Stimulated activated CD4-positive, alpha-beta T cell treated with anti-CD3 and anti-CD28 coated beads, Interleukin-12 subunit alpha, Interleukin-12 subunit beta, amount 100 ng/mL, for 24 hours (primary cell): ENCODE measurements at regions not wholly inside any gene's neighbourhood (a gene's known extent, or its start where the extent isn't known, plus 50 kb on each side); places are given as distances from the start of the nearest gene placed in this dataset.
"Not testable (repeated sequence)": the region's sequence is repeated elsewhere in the genome, so short reads cannot be mapped to it uniquely, and the experiment has no call there.

Source experiments
- DNase-seq, 2 experiments: peaks; one replicate each; pipeline ENCODE4 v3.0.0-alpha.2; 2020; ENCODE audit warnings: low read depth in 2 of 2

DNA sequence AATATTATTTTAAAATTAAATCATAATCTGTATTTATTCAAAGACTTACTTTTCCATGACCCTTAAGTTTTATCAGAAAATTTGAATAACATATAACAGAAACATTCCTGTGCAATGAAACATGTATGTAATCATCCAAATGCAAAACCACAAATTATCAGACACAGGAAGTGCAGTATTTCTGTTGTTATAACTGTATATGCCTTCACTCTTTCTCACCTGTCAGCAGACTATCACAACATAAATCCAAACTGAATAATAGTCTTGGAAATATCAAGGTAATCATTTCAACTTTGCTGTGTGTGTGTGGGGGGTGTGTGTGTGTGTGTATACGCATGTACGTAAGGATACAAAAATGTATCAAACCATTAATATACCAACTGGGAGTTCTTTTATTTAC is 285.9 kb downstream of the SLC7A11 start:
- DNase-seq: no peak

DNA sequence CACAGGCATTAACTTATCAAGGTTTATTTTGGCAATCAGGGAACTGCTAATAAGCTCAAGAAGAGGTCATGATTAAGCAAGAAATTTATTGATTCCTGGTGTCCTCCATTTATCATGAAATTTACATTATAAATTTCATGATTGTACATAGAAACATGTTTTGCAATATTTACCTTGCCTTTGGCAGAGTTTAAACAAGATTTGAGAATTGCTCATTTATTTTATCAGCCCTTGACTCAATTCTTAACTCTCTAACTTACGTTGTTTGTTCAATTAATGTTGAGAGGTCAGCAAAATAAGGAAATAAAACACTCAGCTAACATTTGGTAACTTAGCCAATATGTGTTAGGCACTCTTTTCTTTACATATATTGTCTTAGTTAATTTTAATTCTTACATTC is 286.6 kb downstream of the SLC7A11 start:
- no peak for DNase-seq

DNA sequence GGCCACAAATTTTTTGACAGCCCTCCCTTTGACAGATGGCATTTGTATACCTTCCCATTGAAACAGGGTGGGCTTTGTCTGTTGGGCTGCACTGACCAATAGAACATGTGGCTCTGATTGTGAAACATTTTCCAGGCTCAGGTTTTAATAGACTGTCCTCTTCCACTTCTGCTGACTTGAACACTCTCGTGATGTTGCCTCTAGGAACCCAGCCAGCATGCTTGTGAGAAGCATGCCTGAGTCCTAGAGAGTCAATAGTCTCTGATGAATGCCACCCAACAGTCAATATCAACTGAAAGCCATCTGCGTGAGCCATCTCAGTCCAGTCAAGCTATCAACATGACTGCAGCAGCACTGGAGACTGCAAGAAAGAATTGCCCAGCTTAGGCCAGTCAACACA is 290.0 kb downstream of the SLC7A11 start:
- no peak for DNase-seq

DNA sequence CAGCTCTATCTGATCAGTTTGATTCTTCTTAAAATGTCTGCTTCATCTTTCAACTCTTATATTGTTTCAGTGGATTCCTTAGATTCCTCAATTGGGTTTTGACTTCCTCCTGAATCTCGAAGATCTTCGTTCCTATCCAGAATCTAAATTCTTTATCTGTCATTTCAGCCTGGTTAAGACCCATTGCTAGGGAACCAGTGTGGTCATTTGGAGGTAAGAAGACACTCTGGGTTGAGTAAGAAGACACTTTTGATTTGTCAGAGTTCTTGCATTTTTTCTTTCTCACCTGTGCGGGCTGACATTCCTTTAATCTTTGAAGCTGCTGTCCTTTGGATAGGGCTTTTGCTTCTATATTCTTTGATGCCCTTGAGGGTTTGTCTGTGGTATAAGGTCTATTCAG is 291.9 kb downstream of the SLC7A11 start:
- DNase-seq: no peak

DNA sequence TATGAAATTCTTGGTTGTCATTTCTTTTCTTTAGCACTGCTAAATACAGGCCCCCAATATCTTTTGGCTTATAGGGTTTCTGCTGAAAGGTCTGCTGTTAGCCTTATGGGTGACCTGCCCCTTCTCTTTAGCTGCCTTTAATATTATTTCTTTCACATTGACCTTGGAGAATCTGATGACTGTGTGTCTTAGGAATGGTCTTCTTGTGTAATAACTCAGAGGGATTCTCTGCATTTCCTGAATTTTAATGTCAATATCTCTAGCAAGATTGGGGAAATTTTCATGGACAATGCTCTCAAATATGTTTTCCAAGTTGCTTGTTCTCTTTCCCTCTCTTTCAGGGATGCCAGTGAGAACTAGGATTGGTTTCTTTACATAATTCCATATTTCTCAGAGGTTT is 292.4 kb downstream of the SLC7A11 start:
- DNase-seq: no peak

DNA sequence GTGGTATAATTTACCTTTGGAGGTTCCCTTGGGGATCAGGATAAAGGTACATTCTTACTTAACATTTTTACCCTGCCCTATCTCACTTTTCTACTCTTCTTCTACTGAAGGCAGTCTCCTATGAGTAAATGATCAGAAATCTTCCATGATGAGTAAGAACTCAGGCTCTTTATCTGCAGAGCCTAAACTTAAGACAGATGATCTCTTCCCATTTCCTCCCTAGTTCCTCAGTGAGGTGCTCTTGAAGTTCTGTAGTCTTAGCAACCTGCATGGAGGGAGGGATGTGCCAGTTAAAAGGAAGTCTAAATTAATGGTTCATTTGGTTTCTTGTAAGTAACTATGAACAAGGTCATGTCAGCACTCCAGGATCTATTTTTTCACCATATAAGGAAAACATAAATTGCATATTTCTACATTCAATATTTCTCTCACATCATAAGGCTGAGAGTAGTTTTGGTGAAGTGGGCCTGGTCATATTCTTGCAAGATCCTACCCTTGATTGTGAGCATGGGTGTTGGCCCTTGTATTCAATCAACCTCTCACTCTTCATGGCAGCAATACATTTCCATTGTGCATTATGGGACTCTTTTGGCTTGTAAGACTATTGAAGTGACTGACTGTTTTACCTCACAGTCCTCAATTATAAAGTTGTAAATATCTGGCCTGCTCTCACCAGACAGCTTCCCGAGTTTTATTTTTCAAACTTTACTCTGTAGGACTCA is 295.5 kb downstream of the SLC7A11 start:
- DNase-seq: no peak

DNA sequence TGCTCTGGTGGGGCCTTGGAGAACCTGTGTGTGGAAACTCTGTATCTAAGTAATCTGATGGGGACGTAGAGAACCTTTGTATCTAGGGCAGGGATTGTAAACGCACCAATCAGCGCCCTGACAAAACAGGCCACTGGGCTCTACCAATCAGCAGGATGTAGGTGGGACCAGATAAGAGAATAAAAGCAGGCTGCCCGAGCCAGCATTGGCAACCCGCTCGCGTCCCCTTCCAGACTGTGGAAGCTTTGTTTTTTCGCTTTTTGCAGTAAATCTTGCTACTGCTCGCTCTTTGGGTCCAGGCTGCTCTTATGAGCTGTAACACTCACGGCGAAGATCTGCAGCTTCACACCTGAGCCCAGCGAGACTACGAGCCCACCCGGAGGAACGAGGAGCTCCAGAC is 299.3 kb downstream of the SLC7A11 start:
- not testable (repeated sequence) for DNase-seq

DNA sequence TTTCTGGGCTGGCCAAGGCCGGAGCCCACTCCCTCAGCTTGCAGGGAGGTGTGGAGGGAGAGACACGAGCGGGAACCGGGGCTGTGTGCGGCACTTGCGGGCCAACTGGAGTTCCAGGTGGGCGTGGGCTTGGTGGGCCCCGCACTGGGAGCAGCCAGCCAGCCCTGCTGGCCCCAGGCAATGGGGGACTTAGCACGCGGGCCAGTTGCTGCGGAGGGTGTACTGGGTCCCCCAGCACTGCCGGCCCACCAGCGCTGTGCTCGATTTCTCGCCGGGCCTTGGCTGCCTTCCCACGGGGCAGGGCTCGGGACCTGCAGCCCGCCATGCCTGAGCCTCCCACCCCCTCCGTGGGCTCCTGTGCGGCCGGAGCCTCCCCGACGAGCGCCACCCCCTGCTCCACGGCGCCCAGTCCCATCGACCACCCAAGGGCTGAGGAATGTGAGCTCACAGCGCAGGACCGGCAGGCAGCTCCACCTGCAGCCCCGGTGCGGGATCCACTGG is 300.1 kb downstream of the SLC7A11 start:
- DNase-seq: not testable (repeated sequence)

DNA sequence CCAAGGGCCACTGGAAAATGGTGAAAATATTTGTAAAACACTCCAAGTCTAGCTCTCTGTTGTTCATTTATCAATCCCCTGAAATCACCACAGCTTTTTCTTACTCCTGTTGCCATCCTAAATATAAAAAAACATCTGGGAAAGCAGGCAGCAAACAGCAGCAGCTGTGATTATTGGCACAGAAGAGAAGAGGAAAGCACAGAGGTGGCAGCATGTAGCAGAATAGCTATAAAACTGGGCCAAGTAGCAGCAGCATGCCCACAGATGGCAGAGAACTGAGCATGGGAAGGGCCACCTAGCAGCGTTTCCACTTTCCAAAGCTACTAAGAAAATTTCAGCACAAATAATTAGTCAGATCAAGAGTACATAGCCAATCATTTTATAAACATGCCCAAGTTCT is 307.2 kb downstream of the SLC7A11 start:
- no peak for DNase-seq

DNA sequence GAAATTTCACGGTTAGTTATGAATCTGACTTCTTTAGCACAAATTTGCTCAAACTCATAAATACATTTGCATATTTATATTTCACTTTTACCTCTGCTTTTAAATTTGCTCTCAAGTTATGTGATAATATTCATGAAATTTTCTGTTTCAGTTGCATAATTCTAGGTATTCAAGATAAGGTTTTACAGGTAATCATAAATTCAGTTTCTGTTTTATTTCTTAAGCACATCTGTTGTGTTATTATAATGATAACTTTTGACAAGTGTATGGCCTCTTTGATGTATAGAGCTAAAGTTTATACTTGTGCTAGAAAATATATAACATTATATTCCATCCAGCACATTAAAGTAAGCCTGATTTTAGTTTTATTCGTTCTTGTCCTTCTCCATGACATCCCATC is 308.1 kb downstream of the SLC7A11 start:
- DNase-seq: no peak

DNA sequence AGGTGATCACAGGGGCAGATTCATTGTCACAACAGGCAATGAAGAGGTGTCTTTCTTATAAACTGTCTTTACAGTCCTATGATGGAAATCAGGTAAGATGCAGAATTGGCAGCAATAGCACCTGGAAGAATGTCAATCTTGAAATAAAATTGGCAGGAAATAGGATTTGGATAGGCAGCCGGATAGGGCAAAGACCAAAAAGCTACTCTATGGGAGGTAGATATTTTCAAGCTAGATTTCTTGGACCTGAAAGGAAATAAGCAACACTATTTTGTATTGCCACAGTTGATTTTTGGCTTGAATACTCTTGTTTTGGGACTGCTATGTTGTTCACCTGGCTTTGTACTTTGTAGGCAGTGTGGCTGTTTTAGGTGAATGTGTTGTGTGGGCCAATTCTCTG is 314.2 kb downstream of the SLC7A11 start:
- no peak for DNase-seq

DNA sequence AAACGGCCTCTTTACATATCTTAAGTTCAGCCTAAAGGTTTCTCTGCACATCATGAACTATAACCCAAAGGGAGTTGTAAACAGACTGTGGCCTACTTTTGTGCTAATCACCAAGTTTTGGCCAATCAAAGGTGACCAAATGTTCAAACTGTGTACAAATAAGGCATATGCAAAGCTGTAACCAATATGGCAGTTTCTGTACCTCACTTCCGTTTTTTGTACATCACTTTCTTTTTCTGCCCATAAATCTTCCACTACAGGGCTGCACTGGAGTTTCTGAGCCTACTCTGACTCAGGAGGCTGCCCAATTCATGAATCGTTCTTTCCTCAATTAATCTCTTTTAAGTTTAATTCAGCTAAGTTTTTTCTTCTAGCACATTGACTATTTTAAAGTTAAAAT is 318.7 kb downstream of the SLC7A11 start:
- DNase-seq: no peak

DNA sequence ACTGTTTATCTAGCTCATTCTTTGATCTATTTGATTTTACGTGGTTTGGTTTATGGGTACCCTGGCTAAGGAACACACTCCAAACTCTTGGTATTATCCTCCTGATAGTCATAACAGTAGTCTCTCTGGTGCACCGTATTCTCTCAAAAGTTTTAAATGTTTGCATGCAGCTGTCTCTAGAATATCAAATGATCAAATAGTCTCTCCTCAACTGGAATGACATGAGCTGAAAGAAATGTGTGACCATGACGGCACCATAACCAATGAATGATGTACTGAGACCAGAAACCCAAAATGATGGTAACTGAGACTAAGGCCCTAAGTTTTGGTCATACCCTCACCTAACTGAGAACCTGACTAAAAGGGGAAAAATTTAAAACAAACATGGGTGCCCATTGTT is 319.4 kb downstream of the SLC7A11 start:
- DNase-seq: no peak

DNA sequence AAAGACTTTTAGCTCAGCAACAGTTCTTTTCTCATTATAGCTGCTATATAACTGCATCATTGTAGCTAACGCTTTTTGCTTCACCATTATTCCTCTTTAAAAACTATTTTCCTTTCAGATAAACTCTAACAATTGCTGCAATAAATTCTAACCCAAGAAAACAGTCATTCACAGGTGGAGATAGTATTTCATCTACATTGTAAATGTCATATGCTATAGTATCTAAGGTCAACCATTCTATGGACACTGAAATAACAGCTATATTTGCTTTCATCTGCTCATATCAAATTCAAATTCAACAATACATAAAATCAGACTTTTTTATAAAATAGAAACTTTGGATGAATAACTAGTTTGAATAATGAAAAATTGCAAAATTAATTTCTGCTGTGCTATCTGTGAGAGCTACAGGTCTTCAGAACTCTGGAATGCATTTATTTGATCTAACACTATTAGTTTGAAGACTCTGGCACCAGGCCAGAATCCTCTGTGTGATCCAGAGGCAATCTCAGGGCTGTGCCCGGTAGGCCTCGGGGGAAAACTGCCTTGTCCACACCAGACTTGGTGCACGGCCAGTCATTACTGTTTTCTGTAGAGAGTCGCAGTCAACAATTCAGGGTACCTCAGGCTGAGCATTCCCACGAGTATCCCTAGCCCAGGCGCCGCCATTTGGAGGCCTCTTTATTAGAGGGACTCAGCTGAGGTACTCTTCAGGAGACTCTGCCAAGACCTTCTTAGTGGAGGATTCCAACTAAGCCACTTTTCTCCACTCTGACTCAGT is 332.4 kb downstream of the SLC7A11 start:
- DNase-seq: no peak

DNA sequence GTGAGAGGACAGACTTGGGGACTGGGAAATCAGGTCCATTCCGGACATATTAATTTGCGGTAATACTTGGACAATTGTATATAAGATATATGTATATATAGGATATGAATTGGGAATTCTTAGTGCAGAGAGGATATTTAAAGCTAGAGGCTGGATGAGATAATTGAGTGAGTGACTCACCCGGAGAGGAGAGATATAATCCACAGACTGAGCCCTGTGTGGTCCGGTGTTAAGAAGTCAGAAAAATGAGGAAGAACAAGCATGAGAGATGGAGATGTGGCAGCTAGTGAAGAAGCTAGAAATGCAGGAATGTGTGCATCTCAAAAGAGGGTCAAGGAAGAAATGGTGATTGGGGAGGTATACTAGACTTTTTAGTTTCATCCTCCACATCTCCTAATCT is 336.2 kb downstream of the SLC7A11 start:
- no peak for DNase-seq

DNA sequence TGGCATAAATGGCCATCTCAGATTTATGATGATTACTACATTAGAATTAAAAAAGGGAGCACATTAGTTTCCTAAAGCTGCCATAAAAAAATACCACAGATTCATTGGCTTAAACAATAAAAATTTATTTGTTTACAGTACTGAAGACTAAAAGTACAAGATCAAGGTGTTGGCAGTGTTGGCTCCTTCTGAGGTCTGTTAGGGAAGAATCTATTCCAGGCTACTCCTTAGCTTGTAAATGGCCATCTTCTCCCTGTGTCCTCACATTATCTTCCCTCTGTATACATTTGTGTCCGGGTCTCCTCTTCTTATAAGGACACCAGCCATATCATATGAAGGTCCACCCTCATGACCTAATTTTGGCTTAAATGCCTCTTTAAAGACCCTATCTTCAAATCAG is 341.0 kb downstream of the SLC7A11 start:
- no peak for DNase-seq

DNA sequence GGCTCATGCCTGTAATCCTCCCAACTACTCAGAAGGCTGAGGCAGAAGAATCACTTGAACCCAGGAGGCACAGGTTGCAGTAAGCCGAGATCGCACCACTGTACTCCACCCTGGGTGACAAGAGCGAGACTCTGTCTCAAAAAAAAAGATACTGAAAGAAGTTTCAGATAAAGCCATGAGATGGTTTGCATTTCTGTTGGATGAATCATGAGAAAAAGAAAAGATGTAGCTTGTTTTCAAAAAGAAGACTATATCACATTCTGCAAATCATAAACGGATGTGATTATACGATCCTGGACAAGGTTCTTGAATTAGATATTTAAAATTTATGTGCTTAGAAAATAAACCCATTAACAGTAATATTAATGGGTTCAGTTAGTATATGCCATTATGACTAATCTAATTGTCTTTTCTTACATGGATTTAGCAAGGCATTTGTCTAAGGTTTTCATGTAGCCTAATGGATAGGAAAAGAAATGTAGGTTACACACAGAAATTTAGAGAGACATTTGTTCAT is 345.9 kb downstream of the SLC7A11 start:
- no peak for DNase-seq

DNA sequence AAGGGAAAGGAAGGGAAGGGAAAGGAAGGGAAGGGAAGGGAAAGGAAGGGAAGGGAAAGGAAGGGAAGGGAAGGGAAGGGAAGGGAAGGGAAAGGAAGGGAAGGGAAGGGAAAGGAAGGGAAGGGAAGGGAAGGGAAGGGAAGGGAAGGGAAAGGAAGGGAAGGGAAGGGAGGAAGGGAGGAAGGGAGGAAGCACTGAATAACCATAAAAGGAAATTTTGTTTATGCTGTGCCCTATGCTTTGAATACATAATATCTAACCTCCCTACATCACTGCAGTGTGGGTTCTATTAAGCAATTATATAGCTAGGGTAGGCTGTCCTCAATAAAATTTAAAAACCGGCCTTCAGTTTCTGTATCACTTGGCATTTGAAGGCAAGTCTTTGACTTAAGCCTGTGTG is 346.6 kb downstream of the SLC7A11 start:
- not testable (repeated sequence) for DNase-seq

DNA sequence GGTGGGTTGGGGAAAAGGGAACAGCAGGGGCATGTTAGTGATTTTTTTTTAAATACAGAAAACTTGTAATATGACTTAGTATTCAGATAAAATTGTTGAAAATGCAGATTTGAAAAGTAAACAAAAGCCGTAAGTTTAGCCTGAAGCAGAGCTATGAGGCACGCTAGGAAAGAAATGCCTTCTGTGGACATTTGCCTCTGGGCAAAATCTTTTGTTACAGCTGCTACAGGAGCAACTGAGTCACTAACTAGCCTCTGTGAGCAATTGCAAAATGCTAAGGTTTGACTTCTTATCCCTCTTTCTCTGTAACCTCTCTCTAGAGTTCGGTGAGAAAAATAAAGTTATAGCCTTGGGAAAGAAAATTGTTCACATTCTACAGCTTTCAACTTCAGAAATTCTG is 350.0 kb downstream of the SLC7A11 start:
- DNase-seq: no peak

DNA sequence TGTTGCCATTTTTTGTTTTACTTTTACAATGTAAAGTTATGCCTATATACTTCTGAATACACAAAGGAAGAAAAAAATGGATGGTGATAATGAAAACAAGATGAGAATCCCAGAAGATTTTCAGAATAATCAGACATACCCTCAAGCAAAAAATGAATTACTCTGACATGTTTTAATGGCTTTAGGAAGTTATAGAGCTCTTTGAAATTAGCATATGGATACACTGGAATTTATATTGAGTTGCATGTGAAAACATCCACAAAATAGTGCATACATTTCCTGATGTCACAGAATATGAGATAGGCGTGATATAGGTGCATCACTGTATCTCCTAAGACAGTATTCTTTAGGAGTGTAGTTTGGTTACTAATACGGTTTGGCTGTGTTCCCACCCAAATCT is 351.3 kb downstream of the SLC7A11 start:
- no peak for DNase-seq

DNA sequence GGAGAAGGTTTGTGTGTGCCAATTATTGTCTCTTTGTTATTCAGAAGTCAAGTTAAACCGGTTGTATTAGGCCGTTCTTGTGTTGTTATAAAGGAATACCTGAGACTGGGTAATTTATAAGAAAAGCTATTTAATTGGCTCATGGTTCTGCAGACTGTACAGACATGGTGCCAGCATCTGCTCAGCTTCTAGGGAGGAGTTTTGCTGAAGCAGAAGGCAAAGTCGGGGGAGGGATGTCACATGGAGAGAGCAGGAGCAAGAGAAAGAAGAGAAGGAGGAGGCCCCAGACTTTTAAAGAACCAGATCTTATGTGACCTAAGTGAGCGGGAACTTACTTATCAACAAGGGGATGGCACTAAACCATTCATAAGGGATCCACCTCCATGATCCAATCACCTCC is 349.3 kb upstream of the PCDH18 start:
- no peak for DNase-seq

DNA sequence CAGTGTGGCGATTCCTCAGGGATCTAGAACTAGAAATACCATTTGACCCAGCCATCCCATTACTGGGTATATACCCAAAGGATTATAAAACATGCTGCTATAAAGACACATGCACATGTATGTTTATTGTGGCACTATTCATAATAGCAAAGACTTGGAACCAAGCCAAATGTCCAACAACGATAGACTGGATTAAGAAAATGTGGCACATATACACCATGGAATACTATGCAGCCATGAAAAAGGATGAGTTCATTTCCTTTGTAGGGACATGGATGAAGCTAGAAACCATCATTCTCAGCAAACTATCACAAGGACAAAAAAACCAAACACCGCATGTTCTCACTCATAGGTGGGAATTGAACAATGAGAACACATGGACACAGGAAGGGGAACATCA is 335.8 kb upstream of the PCDH18 start:
- DNase-seq: not testable (repeated sequence)

DNA sequence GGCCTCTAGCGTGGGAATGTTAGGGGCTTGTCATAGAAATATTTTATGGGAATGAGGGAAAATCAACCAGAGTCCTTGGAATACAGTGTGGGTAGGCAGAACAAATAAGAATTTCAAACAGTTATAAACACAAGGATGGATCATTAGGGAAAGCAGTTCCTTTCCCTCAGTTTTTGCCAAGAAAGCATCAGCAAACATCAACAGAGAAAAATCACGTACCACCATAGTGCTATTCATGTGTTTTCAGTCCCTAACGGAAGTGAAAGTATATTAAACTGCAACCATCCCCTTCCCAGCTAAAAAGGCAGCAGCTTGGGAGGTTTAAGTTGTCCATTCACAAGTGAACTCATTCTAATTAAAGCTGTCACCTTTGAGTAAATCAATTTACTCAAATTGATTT is 334.4 kb upstream of the PCDH18 start:
- DNase-seq: no peak
